Gastroesophageal sphincter (tissue), 4 donors: ENCODE measurements at regions not wholly inside any gene's neighbourhood (a gene's known extent, or its start where the extent isn't known, plus 50 kb on each side); places are given as distances from the start of the nearest gene placed in this dataset.
"Not testable (repeated sequence)": the region's sequence is repeated elsewhere in the genome, so short reads cannot be mapped to it uniquely, and the experiment has no call there.

Experiments used
- ATAC-seq: fragments of 150-250 bp; one replicate; pipeline ENCODE4 v1.9.1; 2016; ENCODE audit warnings: mild to moderate bottlenecking, moderate library complexity
- H3K27ac ChIP-seq, 4 donors: fragments of 200-600 bp; sonication (generic) in 3 of 4; 1 replicate in 3 of 4; 2 replicates in 1 of 4; pipeline ENCODE4 v1.5.1; 2016 to 2019
- H3K27me3 ChIP-seq: fragments of 200-600 bp; sonication (generic); one replicate; pipeline ENCODE4 v1.5.1; 2019
- H3K36me3 ChIP-seq, 2 donors: fragments of 200-600 bp; sonication (generic); one replicate each; pipeline ENCODE4 v1.5.1; 2019; ENCODE audit warnings: control low read depth in 1 of 2
- H3K4me1 ChIP-seq, 3 donors: fragments of 200-600 bp; sonication (generic); 1 replicate in 2 of 3; 2 replicates in 1 of 3; pipeline ENCODE4 v1.5.1; 2016 to 2019; ENCODE audit warnings: control low read depth in 2 of 3
- H3K4me3 ChIP-seq, 2 donors: fragments of 200-600 bp; sonication (generic); one replicate each; pipeline ENCODE4 v1.5.1; 2019; ENCODE audit warnings: mild to moderate bottlenecking in 1 of 2, moderate library complexity in 1 of 2
- H3K9me3 ChIP-seq, 3 donors: fragments of 200-600 bp; sonication (generic); one replicate each; pipeline ENCODE4 v1.5.1; 2017 to 2019; ENCODE audit warnings: control low read depth in 2 of 3
- CTCF ChIP-seq, 4 experiments: fragments of 200-600 bp in 2 of 4; fragments of 450-650 bp in 2 of 4; sonication (generic) in 1 of 4; IDR thresholded peaks; one replicate each; pipeline ENCODE4 v1.5.1; 2017 to 2019; ENCODE audit warnings: antibody characterized with exemption in 4 of 4, mild to moderate bottlenecking in 2 of 4, moderate library complexity in 2 of 4
- EP300 ChIP-seq: sonication (generic); formaldehyde crosslinking; IDR thresholded peaks from one replicate; pipeline ENCODE4 v1.6.1; 2017; ENCODE audit warnings: antibody characterized with exemption, mild to moderate bottlenecking
- POLR2A ChIP-seq, 2 donors: fragments of 450-650 bp; IDR thresholded peaks; one replicate each; pipeline ENCODE4 v1.6.1; 2017; ENCODE audit warnings: antibody characterized with exemption in 2 of 2, mild to moderate bottlenecking in 2 of 2, moderate library complexity in 1 of 2
- POLR2AphosphoS5 ChIP-seq: sonication (generic); formaldehyde crosslinking; IDR thresholded peaks from one replicate; pipeline ENCODE4 v1.6.1; 2017; ENCODE audit warnings: antibody characterized with exemption
- WGBS, 2 donors: methylation state at CpG; one replicate each; pipeline ENCODE4 v1.1.5; 2018; ENCODE audit warnings: low coverage in 1 of 2; 5-methylcytosine and 5-hydroxymethylcytosine counted together

DNA sequence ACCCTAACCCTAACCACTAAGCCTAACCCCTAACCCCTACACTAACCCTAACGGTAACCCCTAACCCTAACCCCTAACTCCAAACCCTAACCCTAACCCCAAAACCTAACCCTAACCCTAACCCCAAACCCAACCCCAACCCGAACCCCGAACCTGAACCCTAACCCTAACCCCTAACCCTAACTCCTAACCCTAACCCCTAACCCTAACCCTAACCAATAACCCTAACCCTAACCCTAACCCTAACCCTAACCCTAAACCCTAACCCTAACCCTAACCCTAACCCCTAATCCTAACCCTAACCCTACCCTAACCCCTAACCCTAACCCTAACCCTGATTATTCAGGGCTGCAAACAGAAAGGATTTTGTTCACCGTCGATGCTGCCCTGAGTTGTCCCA lies 144.6 kb upstream of the DUSP22 start:
- not testable (repeated sequence) for ATAC-seq, H3K27ac ChIP-seq, H3K9me3 ChIP-seq, H3K4me3 ChIP-seq, H3K4me1 ChIP-seq, H3K36me3 ChIP-seq
- WGBS, 2 donors, result no CpG with 5 or more reads among the region's 5 CpGs
- peaks cover 12% of the 10 kb centered on the region for H3K27me3 ChIP-seq

- not testable (repeated sequence) for H3K4me1 ChIP-seq, ATAC-seq, H3K36me3 ChIP-seq, H3K27ac ChIP-seq, H3K9me3 ChIP-seq, H3K4me3 ChIP-seq
- TF ChIP-seq CTCF (IDR thresholded peaks at IDR 0.05), result peak in 1 of 4 experiments; percentile 32
- H3K27me3 ChIP-seq, result peaks cover 18% of the 10 kb centered on the region
- no CpG with 5 or more reads among the region's 61 CpGs for WGBS, 2 donors
These were observed 144.0 kb upstream of the DUSP22 start for GRCh38 chr6:148051-148984.

DNA sequence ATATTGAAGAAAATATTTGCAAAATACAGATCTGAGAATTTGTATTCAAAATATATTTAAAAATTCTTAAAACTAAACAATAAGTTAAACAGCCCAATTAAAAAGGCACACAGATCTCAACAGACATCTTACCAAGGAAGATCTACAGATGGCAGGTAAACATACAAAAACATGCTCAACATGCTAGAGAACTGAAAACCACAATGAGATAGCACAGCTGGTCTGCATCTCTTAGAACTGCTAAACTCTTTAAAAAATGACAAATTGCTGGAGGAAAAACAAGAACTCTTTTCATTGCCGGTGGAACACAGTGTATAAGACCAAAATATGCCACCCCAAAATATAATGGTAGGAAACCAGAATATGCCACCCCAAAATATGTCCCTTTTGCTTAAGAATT lies 142.1 kb upstream of the DUSP22 start:
- not testable (repeated sequence) for ATAC-seq, H3K4me1 ChIP-seq, H3K9me3 ChIP-seq, H3K27ac ChIP-seq, H3K4me3 ChIP-seq, H3K36me3 ChIP-seq
- peaks cover 35% of the 10 kb centered on the region for H3K27me3 ChIP-seq
- 29 to 41% methylated on average over 1 of the region's 1 CpG for WGBS, 2 donors

GRCh38 chr6:152436-152835 lies 139.9 kb upstream of the DUSP22 start:
- H3K4me3 ChIP-seq, H3K4me1 ChIP-seq, H3K36me3 ChIP-seq, ATAC-seq, H3K27ac ChIP-seq, H3K9me3 ChIP-seq: not testable (repeated sequence)
- peaks cover 56% of the 10 kb centered on the region for H3K27me3 ChIP-seq
- 48 to 84% methylated on average over 3 of the region's 3 CpGs for WGBS, 2 donors

- not testable (repeated sequence) for H3K36me3 ChIP-seq, H3K27ac ChIP-seq, ATAC-seq, H3K4me3 ChIP-seq, H3K9me3 ChIP-seq, H3K4me1 ChIP-seq
- peaks cover 62% of the 10 kb centered on the region for H3K27me3 ChIP-seq
- WGBS, 2 donors, result 12 to 18% methylated on average over 2 of the region's 2 CpGs
These were observed 139.3 kb upstream of the DUSP22 start for GRCh38 chr6:153026-153425.

GRCh38 chr6:153867-154266 lies 138.4 kb upstream of the DUSP22 start:
- not testable (repeated sequence) for H3K4me1 ChIP-seq, H3K27ac ChIP-seq, H3K4me3 ChIP-seq, H3K9me3 ChIP-seq, ATAC-seq, H3K36me3 ChIP-seq
- 29 to 40% methylated on average over 2 to 3 of the region's 3 CpGs for WGBS, 2 donors
- H3K27me3 ChIP-seq, result peaks cover 69% of the 10 kb centered on the region

DNA sequence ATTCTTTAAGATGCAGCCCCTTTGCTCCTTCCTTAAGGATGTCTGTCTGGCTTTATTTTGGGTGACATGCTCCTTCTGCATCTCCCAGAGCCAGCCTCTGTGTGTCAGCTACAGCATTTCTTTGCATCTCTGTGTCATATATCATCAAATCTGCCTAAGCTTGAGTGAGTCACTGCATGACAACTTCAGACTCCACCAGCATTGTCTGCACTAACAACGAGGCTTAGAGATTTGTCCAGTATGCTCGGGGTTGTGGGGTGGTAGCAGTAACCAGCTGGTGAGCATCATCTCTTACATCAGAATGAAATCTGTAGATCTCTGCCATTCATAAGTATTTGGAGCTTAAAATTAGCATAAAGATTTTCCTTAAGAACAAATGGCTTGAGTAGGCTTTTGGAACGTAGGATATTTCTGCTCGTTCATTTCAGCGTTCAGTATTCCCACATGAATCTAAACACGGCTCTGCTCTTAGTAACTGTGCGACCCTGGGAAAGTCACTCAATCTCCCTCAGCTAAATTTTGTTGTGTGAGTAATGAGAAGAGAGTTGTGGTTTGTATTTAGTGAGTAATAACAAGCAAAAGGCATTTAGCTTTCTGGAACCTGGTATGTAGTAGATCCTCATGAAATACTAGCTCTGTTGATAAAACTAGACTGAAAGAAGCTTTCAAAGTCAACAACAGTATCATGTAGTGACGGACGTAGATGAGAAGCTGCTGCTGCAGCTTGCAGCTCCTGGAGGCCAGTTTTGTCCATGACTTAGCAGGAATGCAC lies 137.8 kb upstream of the DUSP22 start:
- H3K27ac ChIP-seq, H3K4me1 ChIP-seq, H3K4me3 ChIP-seq, H3K36me3 ChIP-seq, H3K9me3 ChIP-seq, ATAC-seq: not testable (repeated sequence)
- 46 to 60% methylated on average over 8 to 9 of the region's 9 CpGs for WGBS, 2 donors
- peaks cover 69% of the 10 kb centered on the region for H3K27me3 ChIP-seq

DNA sequence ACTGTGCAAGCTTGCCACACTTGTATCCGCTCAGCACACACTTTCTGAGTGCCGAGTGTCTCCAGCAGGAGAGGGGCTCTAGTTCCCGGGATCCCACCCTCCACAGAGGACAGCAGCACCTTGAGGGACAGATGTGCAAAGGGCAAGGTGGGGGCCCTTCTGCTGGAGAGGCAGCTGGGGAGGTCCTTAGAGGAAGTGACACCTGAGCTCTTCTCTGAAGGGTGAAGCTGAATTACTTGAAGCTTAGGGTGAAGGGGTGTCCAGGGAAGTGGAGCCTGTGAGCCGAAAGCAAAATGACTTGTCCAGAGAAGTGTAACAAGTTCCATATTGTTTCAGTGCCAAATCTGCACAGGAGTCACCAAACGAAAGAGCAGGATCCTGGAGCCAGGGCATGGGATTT lies 136.3 kb upstream of the DUSP22 start:
- Histone ChIP-seq H3K4me1 (no peaks in the 10 kb centered on the region), H3K4me3 (no peak overlapping the region), H3K27ac (no peak overlapping the region), H3K36me3 (no peaks in the 10 kb centered on the region), H3K9me3 (no peaks in the 10 kb centered on the region), H3K27me3 (peaks cover 69% of the 10 kb centered on the region)
- no peak for ATAC-seq
- TF ChIP-seq CTCF (IDR thresholded peaks at IDR 0.05) (no peak), EP300 (no peak), POLR2AphosphoS5 (no peak), POLR2A (IDR thresholded peaks at IDR 0.05) (no peak)
- WGBS, 2 donors, result 38 to 56% methylated on average over 1 to 4 of the region's 5 CpGs

GRCh38 chr6:156441-157140 lies 135.7 kb upstream of the DUSP22 start:
- peaks cover 69% of the 10 kb centered on the region for H3K27me3 ChIP-seq
- not testable (repeated sequence) for H3K4me1 ChIP-seq, ATAC-seq, H3K4me3 ChIP-seq, H3K9me3 ChIP-seq, H3K36me3 ChIP-seq, H3K27ac ChIP-seq
- 72 to 80% methylated on average over 2 of the region's 4 CpGs for WGBS, 2 donors

GRCh38 chr6:157176-157575 lies 135.1 kb upstream of the DUSP22 start:
- H3K4me3 ChIP-seq, result not testable (repeated sequence)

More at GRCh38 chr6:157176-157575, 135.1 kb upstream of the DUSP22 start:
- ATAC-seq, H3K9me3 ChIP-seq, H3K27ac ChIP-seq, H3K4me1 ChIP-seq, H3K36me3 ChIP-seq: not testable (repeated sequence)
- H3K27me3 ChIP-seq, result peaks cover 67% of the 10 kb centered on the region
- WGBS, 2 donors, result 27 to 43% methylated on average over 3 to 4 of the region's 4 CpGs
